ENCODE measurements at regions not wholly inside any gene's neighbourhood (a gene's known extent, or its start where the extent isn't known, plus 50 kb on each side); places are given as distances from the start of the nearest gene placed in this dataset.

DNA sequence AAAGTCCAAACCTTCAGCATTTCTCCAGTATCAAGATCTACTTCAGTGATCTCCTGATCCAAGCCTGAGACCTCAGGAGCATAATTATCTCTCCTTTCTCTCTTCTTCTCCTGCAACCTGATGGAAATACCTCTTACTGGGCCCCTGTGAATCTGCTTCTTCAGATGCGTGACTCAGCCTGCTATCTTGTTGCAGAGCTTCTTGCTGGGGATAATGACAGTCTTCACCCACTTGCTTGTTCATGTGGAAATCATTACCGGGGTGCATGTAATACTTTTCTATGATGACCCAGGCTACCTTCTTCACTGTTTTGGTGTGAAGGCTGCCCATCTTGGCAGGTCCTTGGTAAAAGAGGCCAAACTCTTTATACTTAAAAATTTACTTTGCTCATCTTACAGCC lies 140.0 kb upstream of the POU2AF2 start:
- CTCF ChIA-PET = no interaction called here
- Mint-ChIP-seq H3K27ac (no peak overlapping the region), H3K4me1 (ENCODE audit: low read depth) (no peaks in the 10 kb centered on the region), H3K36me3 (ENCODE audit: low read depth) (no peaks in the 10 kb centered on the region), H3K27me3 (ENCODE audit: low read depth) (peaks cover 14% of the 10 kb centered on the region), H3K4me3 (no peak overlapping the region), H3K9me3 (no peaks in the 10 kb centered on the region)
- intact Hi-C loops (cut with micrococcal nuclease) = no loop called here
- no peak for DNase-seq

DNA sequence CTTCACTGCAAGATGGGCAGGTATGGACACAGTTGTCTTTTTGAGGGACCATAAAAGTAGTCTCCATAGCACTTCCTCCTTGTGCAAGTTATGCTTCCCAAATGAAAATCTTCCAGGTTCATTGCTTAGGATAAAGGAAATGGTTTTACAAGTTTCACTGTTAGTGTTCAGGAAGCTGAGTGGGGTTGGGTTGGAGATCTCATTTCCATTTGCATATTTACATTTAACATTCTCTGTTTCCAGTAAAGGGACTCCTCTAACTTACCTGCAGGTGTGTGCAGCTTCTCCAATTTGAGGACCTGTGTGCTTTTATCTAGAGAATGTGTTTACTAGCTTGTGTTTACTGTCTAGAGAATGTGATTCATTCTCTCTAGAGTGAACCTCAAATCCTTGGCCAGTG lies 141.3 kb upstream of the POU2AF2 start:
- DNase-seq = no peak
- Mint-ChIP-seq H3K9me3 (no peaks in the 10 kb centered on the region), H3K4me3 (no peak overlapping the region), H3K27me3 (ENCODE audit: low read depth) (peaks cover 14% of the 10 kb centered on the region), H3K36me3 (ENCODE audit: low read depth) (no peaks in the 10 kb centered on the region), H3K27ac (no peak overlapping the region), H3K4me1 (ENCODE audit: low read depth) (no peaks in the 10 kb centered on the region)
- intact Hi-C loops (cut with micrococcal nuclease) = no loop called here
- CTCF ChIA-PET = interaction anchor here (0.7 kb wide), 1 partner anchor 985 kb away, joined by 3 read pairs; no protein-coding TSS in a partner anchor

DNA sequence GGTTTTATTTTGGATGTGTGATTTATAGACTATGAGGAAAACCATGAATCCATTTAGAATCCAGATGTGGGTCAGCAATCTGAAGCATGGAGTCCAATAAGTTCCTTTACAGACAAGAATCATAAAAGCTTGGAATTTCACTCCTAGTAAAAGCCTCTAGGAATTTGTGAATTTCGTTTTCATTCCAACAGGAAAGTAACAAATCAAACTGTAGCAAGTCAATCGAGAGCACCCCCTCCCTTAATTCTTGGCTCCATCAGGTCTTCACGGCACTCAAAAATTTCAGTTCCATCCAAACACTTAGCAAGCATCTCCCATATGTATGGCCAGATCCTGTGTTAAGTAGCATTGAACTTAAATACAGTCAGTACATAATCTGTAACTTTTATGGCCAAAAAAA lies 143.6 kb upstream of the POU2AF2 start:
- CTCF ChIA-PET = no interaction called here
- no peaks in the 10 kb centered on the region for H3K36me3 Mint-ChIP-seq (ENCODE audit: low read depth)
- no peak overlapping the region for H3K4me3 Mint-ChIP-seq
- no peaks in the 10 kb centered on the region for H3K4me1 Mint-ChIP-seq (ENCODE audit: low read depth)
- no peaks in the 10 kb centered on the region for H3K9me3 Mint-ChIP-seq
- DNase-seq = no peak
- no peak overlapping the region for H3K27ac Mint-ChIP-seq
- intact Hi-C loops (cut with micrococcal nuclease) = no loop called here
- peaks cover 22% of the 10 kb centered on the region for H3K27me3 Mint-ChIP-seq (ENCODE audit: low read depth)

DNA sequence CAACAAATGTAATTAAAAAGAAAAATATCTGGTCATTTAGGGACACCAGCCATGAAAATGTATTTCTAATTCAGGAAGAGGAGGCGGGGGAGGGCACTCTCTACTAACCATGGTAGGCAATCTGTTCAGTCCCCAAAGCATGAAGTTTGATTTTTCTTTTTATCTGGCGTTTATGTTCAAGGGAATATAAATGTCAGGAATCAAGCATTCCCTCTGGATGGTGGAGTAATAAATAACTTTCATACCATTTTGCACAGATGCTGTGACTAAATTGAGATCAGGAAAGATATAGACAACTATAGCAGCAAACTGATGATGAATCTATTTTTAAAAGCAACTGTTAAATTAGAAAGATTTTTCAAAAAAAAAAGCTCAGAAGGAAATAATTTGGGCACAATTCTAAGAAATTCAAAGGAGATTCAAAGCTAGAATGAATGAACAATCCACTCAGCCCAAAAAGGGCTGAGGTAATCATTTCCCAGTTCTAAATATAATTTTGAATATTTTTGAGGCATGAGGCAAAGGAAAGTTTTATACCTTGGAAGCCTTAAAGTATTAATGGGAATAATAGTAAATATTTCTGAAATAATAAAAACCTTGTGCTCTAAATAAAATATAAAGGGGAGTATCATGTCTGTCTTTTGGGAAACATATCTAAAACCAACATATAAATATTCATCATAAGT lies 146.4 kb upstream of the POU2AF2 start:
- H3K4me3 Mint-ChIP-seq = no peak overlapping the region
- peaks cover 18% of the 10 kb centered on the region for H3K27me3 Mint-ChIP-seq (ENCODE audit: low read depth)
- no peaks in the 10 kb centered on the region for H3K36me3 Mint-ChIP-seq (ENCODE audit: low read depth)
- H3K27ac Mint-ChIP-seq = no peak overlapping the region
- intact Hi-C loops (cut with micrococcal nuclease) = no loop called here
- no peaks in the 10 kb centered on the region for H3K4me1 Mint-ChIP-seq (ENCODE audit: low read depth)
- CTCF ChIA-PET = no interaction called here
- no peaks in the 10 kb centered on the region for H3K9me3 Mint-ChIP-seq
- DNase-seq = no peak

DNA sequence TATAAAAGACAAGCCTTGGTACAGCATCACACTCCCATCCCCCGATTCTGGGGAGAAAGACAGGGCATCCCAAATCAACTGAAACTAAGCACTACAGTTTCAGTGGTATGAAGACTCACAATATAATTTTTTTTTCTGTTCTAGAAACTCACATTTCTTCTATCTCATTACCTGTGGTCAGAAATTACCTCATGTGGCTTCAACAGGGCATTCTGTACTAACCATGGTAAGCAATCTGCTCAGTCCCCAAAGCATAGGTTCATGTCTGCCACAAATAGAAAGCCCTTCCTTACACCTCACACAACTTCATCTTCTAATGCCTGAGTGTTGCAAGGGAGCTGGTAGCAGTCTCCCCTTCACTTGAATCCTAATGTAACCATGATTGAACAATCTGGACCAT lies 147.4 kb upstream of the POU2AF2 start:
- Mint-ChIP-seq H3K4me1 (ENCODE audit: low read depth) (no peaks in the 10 kb centered on the region), H3K27me3 (ENCODE audit: low read depth) (peaks cover 18% of the 10 kb centered on the region), H3K9me3 (no peaks in the 10 kb centered on the region), H3K36me3 (ENCODE audit: low read depth) (no peaks in the 10 kb centered on the region), H3K27ac (no peak overlapping the region), H3K4me3 (no peak overlapping the region)
- CTCF ChIA-PET = no interaction called here
- intact Hi-C loops (cut with micrococcal nuclease) = no loop called here
- DNase-seq = no peak

DNA sequence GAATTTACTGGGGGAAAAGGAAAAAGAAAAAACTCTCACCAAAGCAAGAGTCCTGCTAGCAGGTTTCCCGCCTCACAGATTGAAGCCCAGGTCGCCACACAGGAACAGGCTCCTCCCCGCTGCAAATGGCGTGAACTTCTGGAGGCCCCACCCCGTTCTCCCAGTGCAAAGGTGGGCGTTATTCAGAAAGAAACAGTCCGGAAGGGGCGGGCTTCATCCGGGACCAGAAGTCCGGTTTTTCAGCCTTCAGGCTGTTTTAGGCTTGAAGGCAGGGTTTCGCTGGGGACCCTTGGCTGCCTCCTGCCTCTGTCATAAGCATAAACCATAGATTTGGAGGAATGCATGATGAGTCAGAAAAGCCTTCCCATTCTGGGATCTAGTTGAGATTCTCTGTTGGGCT lies 148.3 kb upstream of the POU2AF2 start:
- Mint-ChIP-seq H3K27ac (no peak overlapping the region), H3K9me3 (no peaks in the 10 kb centered on the region), H3K4me1 (ENCODE audit: low read depth) (no peaks in the 10 kb centered on the region), H3K36me3 (ENCODE audit: low read depth) (no peaks in the 10 kb centered on the region), H3K27me3 (ENCODE audit: low read depth) (peaks cover 15% of the 10 kb centered on the region), H3K4me3 (no peak overlapping the region)
- no peak for DNase-seq
- CTCF ChIA-PET = interaction anchor here (0.7 kb wide), 1 partner anchor 640 kb away, joined by 3 read pairs; no protein-coding TSS in a partner anchor
- intact Hi-C loops (cut with micrococcal nuclease) = no loop called here

DNA sequence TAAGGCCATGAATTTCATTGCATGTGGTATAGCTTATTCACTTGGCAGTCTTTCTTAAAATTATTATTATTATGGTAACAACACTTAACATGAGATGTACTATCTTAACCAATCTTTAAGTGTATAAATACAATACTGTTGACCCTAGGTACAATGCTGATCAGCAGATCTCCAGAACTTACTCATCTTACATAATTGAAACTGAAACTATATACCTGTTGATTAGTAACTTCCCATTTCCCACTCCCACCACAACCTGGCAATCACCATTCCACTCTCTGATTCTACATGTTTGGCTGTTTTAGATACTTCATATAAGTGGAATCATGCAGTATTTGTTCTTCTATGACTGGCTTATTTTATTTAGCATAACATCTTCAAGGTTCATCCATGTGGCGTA lies 150.2 kb upstream of the POU2AF2 start:
- DNase-seq = no peak
- H3K27ac Mint-ChIP-seq = no peak overlapping the region
- CTCF ChIA-PET = no interaction called here
- H3K4me3 Mint-ChIP-seq = no peak overlapping the region
- H3K27me3 Mint-ChIP-seq (ENCODE audit: low read depth) = peaks cover 13% of the 10 kb centered on the region
- H3K36me3 Mint-ChIP-seq (ENCODE audit: low read depth) = no peaks in the 10 kb centered on the region
- intact Hi-C loops (cut with micrococcal nuclease) = no loop called here
- no peaks in the 10 kb centered on the region for H3K4me1 Mint-ChIP-seq (ENCODE audit: low read depth)
- no peaks in the 10 kb centered on the region for H3K9me3 Mint-ChIP-seq

DNA sequence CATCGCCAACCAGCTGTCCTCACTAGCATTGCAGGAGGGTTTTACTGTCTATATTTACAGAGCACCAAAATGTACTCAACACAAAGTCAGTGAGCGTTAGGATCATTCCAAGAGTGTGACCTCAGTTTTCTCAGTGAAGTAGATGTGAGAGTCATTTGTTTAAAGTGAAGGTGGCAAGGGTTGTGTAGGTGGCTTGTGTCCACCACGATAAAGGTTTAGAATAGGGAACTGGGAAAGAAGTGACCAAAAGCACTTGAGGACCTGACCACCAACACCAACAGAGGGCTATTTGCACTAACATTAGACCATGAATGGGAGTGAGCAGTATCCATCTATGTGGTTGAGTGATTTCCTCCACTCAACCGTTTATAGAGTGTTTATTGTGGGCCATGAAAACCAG lies 152.5 kb upstream of the POU2AF2 start:
- Mint-ChIP-seq H3K9me3 (no peaks in the 10 kb centered on the region), H3K27me3 (ENCODE audit: low read depth) (peaks cover 6% of the 10 kb centered on the region), H3K27ac (no peak overlapping the region), H3K36me3 (ENCODE audit: low read depth) (no peaks in the 10 kb centered on the region), H3K4me1 (ENCODE audit: low read depth) (no peaks in the 10 kb centered on the region), H3K4me3 (no peak overlapping the region)
- no peak for DNase-seq
- intact Hi-C loops (cut with micrococcal nuclease) = no loop called here
- CTCF ChIA-PET = no interaction called here

DNA sequence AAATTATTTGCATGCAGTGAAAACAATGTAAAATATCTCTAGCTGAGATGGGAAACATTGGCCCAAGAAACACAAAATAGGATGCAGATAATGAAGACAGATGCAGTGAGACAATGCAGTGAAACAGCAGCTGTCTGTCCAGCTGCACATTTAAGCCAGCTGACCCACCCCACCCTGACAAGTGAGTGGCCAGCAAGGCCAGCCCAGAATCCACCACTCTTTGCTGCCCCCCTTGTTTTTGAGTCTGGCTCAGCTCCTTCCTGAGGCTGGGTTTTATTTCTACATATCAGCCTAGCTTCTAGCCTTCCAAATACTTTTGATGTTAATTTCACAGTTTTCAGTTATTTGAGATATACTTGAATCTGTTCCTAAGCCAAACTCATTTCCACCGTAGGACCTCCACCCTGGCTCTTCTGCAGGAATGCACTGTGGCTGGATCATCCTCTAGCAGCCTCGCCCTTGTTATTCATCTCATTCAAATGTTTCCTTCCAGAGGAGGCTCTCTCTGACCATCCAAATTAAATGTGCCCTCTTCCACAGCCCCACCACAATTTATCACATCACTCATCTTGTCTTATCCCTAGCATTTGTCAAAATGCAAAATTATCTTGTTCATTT lies 154.1 kb upstream of the POU2AF2 start:
- CTCF ChIA-PET = interaction anchor here (0.6 kb wide), 1 partner anchor 124 kb away, joined by 8 read pairs; no protein-coding TSS in a partner anchor

DNA sequence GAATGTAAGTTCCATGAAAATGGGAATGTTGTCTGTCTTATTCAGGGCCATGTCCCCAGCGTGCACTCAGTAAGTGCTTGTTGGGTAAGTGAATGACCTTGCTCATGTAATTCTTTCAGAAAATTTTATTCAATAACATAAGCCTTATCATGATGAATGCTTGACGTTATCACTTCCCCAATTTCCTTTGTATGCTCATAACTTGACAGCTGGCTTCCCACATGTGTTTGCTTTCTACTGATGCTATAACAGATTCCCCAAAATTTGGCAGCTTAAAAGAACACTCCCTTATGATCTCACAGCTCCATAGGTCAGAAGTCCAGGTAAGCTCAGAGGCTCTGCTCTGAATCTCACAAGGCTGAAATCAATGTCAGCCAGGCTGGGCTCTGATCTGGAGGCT lies 155.8 kb upstream of the POU2AF2 start:
- H3K9me3 Mint-ChIP-seq = no peaks in the 10 kb centered on the region
- no peak overlapping the region for H3K27ac Mint-ChIP-seq
- no peaks in the 10 kb centered on the region for H3K4me1 Mint-ChIP-seq (ENCODE audit: low read depth)
- H3K36me3 Mint-ChIP-seq (ENCODE audit: low read depth) = no peaks in the 10 kb centered on the region
- no peak overlapping the region for H3K4me3 Mint-ChIP-seq
- peaks cover 2% of the 10 kb centered on the region for H3K27me3 Mint-ChIP-seq (ENCODE audit: low read depth)
- DNase-seq = no peak
- CTCF ChIA-PET = no interaction called here
- intact Hi-C loops (cut with micrococcal nuclease) = no loop called here

More for the DNA sequence above, 154.1 kb upstream of the POU2AF2 start:
- DNase-seq = no peak
- Mint-ChIP-seq H3K27me3 (ENCODE audit: low read depth) (peaks cover 2% of the 10 kb centered on the region), H3K27ac (no peak overlapping the region), H3K36me3 (ENCODE audit: low read depth) (no peaks in the 10 kb centered on the region), H3K4me3 (no peak overlapping the region), H3K9me3 (no peaks in the 10 kb centered on the region), H3K4me1 (ENCODE audit: low read depth) (no peaks in the 10 kb centered on the region)
- intact Hi-C loops (cut with micrococcal nuclease) = no loop called here

DNA sequence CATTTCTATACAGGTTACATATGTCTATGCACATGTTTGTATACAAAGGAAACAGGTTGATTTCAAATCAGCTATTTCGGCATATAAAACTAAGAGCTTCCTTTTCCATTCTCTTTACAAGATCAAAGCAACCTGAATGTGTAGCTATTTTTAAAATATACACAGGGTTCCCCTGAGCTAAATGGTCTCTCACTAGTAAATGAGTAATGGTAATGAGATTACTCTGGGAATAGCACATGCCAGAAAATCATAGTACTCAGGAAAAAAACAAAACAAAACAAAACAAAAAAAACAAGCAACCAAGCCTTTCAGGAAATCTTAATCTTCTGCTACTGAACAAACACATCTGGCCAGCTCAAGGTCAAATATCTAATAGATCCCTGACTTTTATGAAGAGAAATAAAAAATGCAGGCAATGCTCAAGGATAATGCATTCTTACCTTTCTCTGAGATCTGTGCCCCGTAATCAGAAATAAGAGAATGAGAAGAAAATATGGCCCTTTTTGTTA lies 156.6 kb upstream of the POU2AF2 start:
- H3K27ac Mint-ChIP-seq = no peak overlapping the region

DNA sequence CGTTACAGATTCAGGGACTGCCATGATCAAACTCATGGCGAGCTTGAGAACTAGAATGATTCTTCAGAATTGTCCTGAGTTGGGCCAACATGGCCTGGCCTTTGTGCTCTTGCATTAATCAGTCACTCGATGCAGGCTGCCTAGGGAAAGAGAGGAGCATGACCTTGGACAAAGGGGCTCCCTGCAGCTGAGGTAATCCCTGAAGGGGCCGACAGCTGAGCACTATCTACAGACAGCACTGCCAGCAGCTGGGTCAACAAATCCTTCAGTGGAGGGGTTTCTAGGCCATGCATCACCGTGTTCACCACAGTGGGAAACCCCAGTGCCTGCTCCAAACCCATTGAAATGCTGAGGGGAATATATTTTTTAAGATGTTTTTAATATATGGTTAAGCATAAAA lies 159.5 kb upstream of the POU2AF2 start:
- CTCF ChIA-PET = no interaction called here
- Mint-ChIP-seq H3K4me1 (ENCODE audit: low read depth) (no peaks in the 10 kb centered on the region), H3K9me3 (no peaks in the 10 kb centered on the region), H3K27me3 (ENCODE audit: low read depth) (peaks cover 2% of the 10 kb centered on the region), H3K4me3 (no peak overlapping the region), H3K27ac (no peak overlapping the region), H3K36me3 (ENCODE audit: low read depth) (no peaks in the 10 kb centered on the region)
- intact Hi-C loops (cut with micrococcal nuclease) = no loop called here
- no peak for DNase-seq

More for the DNA sequence above, 156.6 kb upstream of the POU2AF2 start:
- Mint-ChIP-seq H3K4me1 (ENCODE audit: low read depth) (no peaks in the 10 kb centered on the region), H3K9me3 (no peaks in the 10 kb centered on the region), H3K4me3 (no peak overlapping the region), H3K36me3 (ENCODE audit: low read depth) (no peaks in the 10 kb centered on the region), H3K27me3 (ENCODE audit: low read depth) (peaks cover 2% of the 10 kb centered on the region)
- CTCF ChIA-PET = interaction anchor here (0.6 to 1.0 kb wide), 3 partner anchors 49 to 560 kb away, joined by 3 read pairs; no protein-coding TSS in a partner anchor
- intact Hi-C loops (cut with micrococcal nuclease) = no loop called here
- DNase-seq = no peak

DNA sequence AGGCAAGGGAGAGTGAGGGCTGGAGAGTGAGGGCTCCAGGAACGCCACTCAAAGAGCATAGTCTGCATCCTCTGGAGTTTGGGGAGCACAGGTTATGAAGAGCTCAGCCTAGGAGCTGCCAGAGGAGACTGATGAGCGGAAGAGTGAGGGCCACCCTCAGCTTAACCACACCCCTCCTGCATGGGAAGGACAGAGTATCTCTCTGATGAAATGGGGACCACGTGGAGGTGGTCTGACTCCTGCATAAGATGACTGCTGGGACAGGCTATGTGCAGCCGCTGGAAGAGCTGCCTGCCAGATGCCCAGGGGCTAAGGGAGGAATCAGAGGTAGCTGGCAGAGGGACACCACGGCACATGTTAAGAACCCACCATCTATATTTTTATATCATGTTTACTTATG lies 162.9 kb upstream of the POU2AF2 start:
- Mint-ChIP-seq H3K9me3 (no peaks in the 10 kb centered on the region), H3K27me3 (ENCODE audit: low read depth) (peaks cover 2% of the 10 kb centered on the region), H3K4me1 (ENCODE audit: low read depth) (no peaks in the 10 kb centered on the region), H3K4me3 (no peak overlapping the region), H3K36me3 (ENCODE audit: low read depth) (no peaks in the 10 kb centered on the region), H3K27ac (no peak overlapping the region)
- no peak for DNase-seq
- intact Hi-C loops (cut with micrococcal nuclease) = no loop called here
- CTCF ChIA-PET = no interaction called here

Data from activated naive CD4-positive, alpha-beta T cell treated with anti-CD3 and anti-CD28 coated beads for 36 hours (primary cell).